HCT116 (cell line): ENCODE measurements at regions not wholly inside any gene's neighbourhood (a gene's known extent, or its start where the extent isn't known, plus 50 kb on each side); places are given as distances from the start of the nearest gene placed in this dataset.

Experiments used
- CEBPB ChIP-seq: IDR thresholded peaks from 2 replicates; pipeline ENCODE4 v1.6.1; 2012; ENCODE audit warnings: low read depth
- POLR2A ChIP-seq: IDR thresholded peaks from 2 replicates; pipeline ENCODE4 v1.7.0; 2011; ENCODE audit warnings: borderline replicate concordance; ENCODE audit not compliant: insufficient read depth, insufficient read length; ENCODE audit errors: extremely low read depth
- YY1 ChIP-seq: IDR thresholded peaks from 2 replicates; pipeline ENCODE4 v1.6.1; 2011; ENCODE audit warnings: low read length, low read depth, moderate library complexity, mild to moderate bottlenecking; ENCODE audit not compliant: insufficient replicate concordance; ENCODE audit errors: extremely low read depth
- ZNF274 ChIP-seq: fragments of 200-500 bp; sonication (Bioruptor generic); IDR thresholded peaks from 2 replicates; pipeline ENCODE4 v1.6.1; 2014; ENCODE audit warnings: mild to moderate bottlenecking, low read depth, low read length, inconsistent platforms
- TF ChIP-seq, protein P1 (sequence below): IDR thresholded peaks from 2 replicates; pipeline ENCODE4 v1.6.1; 2012; ENCODE audit warnings: low read depth
- TF ChIP-seq, protein P2 (sequence below), 3 experiments: fragments of 200-600 bp in 1 of 3; sonication (generic) in 1 of 3; IDR thresholded peaks in 2 of 3; conservative IDR thresholded peaks in 1 of 3; 2 replicates each; pipeline ENCODE4 v1.5.1; 2012 to 2017; ENCODE audit warnings: low read depth in 2 of 3, low read length in 2 of 3, antibody characterized with exemption in 1 of 3, borderline replicate concordance in 1 of 3, control low read depth in 1 of 3, mild to moderate bottlenecking in 1 of 3, mixed read lengths in 1 of 3, mixed run types in 1 of 3, moderate library complexity in 1 of 3; ENCODE audit not compliant: insufficient read depth in 1 of 3

DNA sequence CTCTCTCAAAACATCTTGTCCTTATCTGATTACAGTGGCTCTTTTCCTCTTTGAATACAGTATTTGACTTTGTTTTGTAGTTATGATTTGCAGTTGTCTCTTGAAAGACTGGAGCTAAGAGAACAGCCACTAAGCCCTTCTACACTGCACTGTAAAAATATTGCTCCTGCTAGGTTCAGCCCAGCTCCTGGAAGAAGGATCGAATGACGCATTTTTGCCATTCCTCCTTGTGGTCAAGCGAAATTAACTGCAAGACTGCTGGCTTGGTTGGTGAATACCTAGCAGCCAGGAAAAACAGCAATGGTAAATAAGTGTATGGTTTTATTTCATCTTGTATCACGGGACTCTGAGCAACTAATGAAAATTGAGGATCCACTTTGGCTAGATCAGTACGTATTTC lies 407.8 kb upstream of the CDH2 start:
- TF ChIP-seq, protein P1, sequence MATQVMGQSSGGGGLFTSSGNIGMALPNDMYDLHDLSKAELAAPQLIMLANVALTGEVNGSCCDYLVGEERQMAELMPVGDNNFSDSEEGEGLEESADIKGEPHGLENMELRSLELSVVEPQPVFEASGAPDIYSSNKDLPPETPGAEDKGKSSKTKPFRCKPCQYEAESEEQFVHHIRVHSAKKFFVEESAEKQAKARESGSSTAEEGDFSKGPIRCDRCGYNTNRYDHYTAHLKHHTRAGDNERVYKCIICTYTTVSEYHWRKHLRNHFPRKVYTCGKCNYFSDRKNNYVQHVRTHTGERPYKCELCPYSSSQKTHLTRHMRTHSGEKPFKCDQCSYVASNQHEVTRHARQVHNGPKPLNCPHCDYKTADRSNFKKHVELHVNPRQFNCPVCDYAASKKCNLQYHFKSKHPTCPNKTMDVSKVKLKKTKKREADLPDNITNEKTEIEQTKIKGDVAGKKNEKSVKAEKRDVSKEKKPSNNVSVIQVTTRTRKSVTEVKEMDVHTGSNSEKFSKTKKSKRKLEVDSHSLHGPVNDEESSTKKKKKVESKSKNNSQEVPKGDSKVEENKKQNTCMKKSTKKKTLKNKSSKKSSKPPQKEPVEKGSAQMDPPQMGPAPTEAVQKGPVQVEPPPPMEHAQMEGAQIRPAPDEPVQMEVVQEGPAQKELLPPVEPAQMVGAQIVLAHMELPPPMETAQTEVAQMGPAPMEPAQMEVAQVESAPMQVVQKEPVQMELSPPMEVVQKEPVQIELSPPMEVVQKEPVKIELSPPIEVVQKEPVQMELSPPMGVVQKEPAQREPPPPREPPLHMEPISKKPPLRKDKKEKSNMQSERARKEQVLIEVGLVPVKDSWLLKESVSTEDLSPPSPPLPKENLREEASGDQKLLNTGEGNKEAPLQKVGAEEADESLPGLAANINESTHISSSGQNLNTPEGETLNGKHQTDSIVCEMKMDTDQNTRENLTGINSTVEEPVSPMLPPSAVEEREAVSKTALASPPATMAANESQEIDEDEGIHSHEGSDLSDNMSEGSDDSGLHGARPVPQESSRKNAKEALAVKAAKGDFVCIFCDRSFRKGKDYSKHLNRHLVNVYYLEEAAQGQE: no peak
- no peak for TF ChIP-seq YY1
- TF ChIP-seq, protein P2, sequence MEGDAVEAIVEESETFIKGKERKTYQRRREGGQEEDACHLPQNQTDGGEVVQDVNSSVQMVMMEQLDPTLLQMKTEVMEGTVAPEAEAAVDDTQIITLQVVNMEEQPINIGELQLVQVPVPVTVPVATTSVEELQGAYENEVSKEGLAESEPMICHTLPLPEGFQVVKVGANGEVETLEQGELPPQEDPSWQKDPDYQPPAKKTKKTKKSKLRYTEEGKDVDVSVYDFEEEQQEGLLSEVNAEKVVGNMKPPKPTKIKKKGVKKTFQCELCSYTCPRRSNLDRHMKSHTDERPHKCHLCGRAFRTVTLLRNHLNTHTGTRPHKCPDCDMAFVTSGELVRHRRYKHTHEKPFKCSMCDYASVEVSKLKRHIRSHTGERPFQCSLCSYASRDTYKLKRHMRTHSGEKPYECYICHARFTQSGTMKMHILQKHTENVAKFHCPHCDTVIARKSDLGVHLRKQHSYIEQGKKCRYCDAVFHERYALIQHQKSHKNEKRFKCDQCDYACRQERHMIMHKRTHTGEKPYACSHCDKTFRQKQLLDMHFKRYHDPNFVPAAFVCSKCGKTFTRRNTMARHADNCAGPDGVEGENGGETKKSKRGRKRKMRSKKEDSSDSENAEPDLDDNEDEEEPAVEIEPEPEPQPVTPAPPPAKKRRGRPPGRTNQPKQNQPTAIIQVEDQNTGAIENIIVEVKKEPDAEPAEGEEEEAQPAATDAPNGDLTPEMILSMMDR (IDR thresholded peaks at IDR 0.05 in 2 of 3, conservative IDR thresholded peaks at IDR 0.05 in 1 of 3; ENCODE audit: borderline replicate concordance in 1 of 3, insufficient read depth in 1 of 3, low read depth in 2 of 3, low read length in 2 of 3): no peak
- TF ChIP-seq ZNF274: no peak
- TF ChIP-seq CEBPB: no peak
- no peak for TF ChIP-seq POLR2A
